Skin epidermis (tissue), 12 donors: ENCODE measurements at regions not wholly inside any gene's neighbourhood (a gene's known extent, or its start where the extent isn't known, plus 50 kb on each side); places are given as distances from the start of the nearest gene placed in this dataset.
"Not testable (repeated sequence)": the region's sequence is repeated elsewhere in the genome, so short reads cannot be mapped to it uniquely, and the experiment has no call there.

ENCODE experiments used
- H3K27ac ChIP-seq, 21 experiments: fragments of 200-600 bp; sonication (generic) in 11 of 21; one replicate each; pipeline ENCODE4 v1.5.0; 2020; ENCODE audit warnings: mild to moderate bottlenecking in 3 of 21, inconsistent platforms in 2 of 21, moderate library complexity in 2 of 21
- H3K4me3 ChIP-seq, 7 experiments: fragments of 200-600 bp; sonication (generic) in 2 of 7; one replicate each; pipeline ENCODE4 v1.5.0; 2020; ENCODE audit warnings: inconsistent platforms in 2 of 7, mild to moderate bottlenecking in 2 of 7, moderate library complexity in 1 of 7

DNA sequence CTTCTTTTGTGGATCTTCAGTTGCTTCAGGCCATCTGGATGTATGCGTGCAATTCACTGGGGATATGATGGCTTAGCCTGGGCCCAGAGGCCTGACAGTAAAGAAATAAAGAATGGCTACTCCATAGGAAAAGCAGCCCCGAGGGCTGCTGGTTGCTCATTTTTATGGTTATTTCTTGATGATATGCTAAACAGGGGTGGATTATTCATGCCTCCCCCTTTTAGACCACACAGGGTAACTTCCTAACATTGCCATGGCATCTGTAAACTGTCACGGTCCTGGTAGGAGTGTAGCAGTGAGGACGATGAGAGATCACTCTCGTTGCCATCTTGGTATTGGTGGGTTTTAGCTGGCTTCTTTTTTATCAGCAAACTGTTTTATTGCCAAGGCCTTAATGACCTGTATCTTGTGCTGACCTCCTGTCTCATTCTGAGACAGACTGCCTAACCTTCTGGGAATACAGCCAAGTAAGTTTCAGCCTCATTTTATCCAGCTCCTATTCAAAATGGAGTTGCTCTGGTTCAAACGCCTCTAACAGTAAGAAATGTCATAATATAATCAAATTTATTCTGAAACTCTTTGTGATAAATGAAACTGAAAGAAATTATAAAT lies 60.5 kb downstream of the DSEL start:
- H3K27ac ChIP-seq = no peak overlapping the region
- H3K4me3 ChIP-seq = no peak overlapping the region

DNA sequence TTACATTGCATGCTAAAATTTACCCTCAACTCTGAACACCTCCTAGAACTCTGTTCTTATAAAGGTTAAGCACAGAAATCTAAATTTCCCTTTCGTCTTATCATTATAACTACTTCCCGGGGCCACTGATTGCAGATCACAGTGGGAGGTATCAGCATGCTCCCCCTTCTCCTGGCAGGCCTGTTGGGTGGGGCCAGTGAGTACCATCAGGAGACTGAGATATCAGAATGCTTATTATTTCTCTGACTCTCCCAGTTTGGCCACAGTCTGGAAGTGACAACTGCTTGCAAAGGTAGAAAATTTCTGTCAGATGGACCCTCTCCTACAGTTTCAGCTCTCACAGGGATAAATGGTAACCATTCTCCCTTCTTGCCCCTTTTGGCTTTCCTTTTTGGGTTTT lies 62.6 kb downstream of the DSEL start:
- H3K27ac ChIP-seq = no peak overlapping the region
- no peak overlapping the region for H3K4me3 ChIP-seq

DNA sequence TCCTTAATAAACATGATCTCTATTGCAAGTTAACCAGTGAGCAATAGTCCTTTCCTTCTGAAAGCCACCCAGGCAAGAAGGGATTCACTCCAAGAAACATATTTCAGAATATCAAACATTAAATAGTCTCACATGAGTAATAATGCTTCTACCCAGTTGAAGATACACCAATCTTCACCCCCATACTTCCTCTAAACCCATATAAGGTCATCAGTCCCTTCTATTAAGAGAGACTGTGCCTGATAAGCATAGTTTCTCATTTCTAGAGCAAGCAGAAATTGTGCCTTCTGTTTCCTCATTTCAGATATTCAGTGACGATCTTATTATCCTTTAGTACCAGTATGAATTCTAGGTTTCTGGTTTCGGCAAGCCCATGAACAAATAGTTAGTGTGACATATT lies 64.6 kb downstream of the DSEL start:
- H3K27ac ChIP-seq = no peak overlapping the region
- H3K4me3 ChIP-seq = no peak overlapping the region

DNA sequence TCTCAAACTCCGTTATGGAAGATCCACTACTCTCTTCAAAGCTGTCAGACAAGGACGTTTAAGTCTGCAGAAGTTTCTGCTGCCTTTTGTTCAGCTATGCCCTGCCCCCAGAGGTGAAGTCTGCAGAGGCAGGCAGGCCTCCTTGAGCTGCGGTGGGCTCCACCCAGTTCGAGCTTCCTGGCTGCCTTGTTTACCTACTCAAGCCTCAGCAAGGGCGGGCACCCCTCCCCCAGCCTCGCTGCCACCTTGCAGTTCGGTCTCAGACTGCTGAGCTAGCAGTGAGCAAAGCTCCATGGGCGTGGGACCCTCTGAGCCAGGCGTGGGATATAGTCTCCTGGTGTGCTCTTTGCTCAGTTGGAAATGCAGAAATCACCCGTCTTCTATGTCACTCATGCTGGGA lies 65.4 kb downstream of the DSEL start:
- not testable (repeated sequence) for H3K27ac ChIP-seq, H3K4me3 ChIP-seq

DNA sequence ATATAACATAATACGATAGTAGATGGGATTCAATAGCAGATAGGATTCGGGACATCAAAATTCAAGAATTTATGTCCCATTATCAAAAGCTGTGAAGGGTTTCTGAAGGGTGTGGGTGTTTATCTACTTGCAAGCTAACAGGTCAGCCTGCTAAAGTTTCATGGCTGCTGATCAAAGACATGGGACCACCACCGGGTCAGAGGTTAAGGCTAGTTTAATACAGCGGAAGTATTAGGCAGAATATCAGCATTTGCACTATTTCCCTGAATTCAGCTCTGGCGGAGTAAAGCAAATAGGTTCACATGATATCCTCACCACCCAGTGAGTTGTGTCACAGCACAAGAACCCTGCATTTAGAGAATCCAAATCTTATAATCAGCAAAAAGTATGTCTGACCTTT lies 82.5 kb downstream of the DSEL start:
- no peak overlapping the region for H3K4me3 ChIP-seq
- no peak overlapping the region for H3K27ac ChIP-seq

DNA sequence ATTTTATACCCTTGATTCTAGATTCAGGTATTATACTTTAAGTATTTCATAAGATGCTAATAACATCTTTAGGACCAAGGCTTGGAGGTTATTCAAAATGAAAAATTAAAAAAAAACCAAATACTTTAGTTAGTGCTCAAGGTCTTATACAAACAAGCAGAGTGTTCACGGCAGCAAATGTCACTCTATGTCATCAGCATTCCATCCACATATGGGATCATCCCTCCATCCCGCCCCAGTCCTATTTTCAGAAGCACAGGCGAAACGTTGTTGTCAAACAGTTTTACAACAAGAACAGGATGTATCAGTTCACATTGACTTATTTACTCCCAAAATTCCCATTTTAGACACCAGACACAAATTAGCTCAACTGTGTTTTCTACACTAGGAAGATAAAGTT lies 83.7 kb downstream of the DSEL start:
- Histone ChIP-seq H3K27ac (no peak overlapping the region), H3K4me3 (no peak overlapping the region)

DNA sequence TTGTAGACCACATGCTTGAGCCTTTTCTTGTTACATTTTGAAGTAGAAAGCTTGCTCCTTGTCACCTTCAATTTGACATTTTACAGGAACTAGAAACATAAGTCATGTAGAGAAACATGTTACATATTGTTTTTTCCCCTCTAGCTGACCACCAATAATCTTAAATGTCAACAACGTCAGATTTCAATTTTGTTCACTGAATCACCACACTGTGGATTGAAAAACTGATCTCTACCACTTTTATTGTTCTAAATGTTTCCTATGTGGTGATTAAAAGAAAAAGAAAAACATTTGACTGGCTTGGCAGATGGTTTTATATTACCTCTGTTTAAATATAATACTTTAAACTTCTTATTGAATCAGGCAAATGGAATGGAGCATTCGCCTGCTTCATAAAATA lies 87.7 kb downstream of the DSEL start:
- Histone ChIP-seq H3K27ac (peak overlapping the region in 1 of 21 experiments; percentile 16), H3K4me3 (no peak overlapping the region)

DNA sequence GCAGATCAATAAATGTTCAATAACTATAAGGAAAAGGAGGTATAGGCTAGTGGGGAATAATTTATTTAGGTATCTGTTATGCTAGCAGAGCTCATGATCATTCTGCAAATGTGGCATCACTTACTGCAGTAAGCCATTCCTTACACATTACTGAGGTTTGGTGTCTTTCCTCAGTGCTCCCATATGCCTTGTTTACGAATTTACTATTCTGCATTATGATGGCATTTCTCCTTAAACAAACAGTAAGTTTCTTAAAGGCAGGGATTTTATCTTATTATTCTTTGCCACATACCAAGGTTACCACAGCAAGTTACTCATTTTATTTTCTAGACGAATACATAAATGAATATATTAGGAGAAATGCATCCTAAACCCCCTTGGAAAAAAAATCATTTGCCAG lies 88.4 kb downstream of the DSEL start:
- Histone ChIP-seq H3K27ac (peak overlapping the region in 1 of 21 experiments; percentile 16), H3K4me3 (no peak overlapping the region)

DNA sequence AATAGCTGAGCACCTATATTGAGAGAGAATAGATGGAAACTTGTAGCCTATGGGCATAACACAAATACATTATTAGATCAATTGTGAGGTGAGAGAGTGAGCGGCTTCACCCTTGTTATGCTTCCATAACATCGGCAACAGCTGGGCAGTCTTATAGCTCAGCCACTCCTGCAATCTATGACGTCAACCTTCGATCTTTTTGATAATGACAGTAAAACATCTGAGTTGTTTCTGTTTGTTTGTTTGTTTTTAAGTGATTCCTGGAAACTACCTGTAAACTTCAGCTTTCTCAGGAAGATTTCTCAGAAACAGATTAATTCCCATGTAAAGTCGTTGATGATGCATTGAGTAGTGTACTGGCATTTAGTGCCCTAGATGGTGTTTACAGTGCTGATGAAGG lies 90.0 kb downstream of the DSEL start:
- Histone ChIP-seq H3K4me3 (no peak overlapping the region), H3K27ac (no peak overlapping the region)

DNA sequence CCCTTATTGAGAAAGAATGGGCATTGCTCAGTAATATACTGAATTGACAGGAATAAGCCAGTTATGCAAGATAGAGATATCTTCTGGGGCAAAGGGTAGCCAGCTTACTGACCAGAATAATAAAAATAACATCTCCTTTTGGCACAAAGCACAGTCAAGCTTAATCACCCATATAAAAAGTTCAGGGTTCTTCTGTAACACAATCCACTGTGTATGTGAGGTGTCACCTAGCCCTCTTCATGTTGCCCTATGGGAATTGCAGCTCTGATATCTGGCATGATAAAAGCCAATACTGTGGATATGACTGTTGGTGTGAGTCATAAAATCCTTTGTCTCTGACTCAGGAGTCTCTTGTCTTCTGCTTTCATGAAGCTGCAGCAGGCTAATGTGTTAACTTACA lies 90.8 kb downstream of the DSEL start:
- no peak overlapping the region for H3K27ac ChIP-seq
- H3K4me3 ChIP-seq = no peak overlapping the region

DNA sequence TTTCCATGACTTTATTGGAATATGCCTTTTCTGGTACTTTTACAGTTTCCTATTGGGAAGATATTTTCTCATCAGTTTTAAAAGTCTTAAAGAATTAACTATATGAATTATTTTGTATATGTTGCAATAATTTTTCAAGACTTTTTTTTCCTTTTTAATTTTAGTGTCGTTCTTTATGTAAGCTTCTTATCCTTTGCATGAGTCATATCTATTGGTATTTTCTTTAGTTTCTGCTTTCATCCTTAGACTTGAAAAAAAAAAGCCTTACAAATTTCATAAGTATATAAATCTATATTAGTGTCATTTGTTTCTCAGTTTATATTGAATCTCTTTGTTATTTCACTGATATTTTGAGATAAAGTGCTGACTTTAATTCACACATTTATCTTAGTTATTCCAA lies 94.9 kb downstream of the DSEL start:
- Histone ChIP-seq H3K27ac (no peak overlapping the region), H3K4me3 (no peak overlapping the region)

DNA sequence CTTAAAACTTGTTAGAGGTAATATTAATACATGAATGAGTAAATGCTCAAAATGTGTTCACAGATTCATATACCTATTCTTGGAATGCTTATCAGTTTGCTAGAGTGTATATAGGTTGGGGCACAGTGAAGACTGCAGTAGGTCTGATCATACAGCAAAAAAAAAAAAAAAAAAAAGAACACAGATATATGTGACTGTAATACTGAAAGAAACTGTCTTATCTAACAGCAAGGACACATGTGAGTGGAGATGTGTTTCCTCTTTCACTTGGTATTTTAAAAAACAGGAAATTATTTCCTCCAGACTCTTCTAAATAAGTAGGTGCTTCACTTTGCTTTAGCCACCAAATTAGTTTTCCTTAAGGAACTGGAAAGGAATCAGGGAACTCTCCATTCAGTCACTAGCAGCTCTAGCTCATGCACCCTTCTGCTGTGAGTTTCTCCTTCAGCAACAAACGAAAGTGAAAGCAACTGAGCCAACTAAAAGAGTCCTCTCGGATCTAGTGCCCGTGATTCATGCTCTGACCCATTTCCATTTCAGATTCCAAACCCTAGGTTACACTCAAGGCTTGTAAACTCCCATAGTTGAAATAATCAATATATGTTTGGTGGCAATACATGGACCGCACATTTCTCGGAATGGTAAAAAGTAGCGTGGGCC lies 98.5 kb downstream of the DSEL start:
- Histone ChIP-seq H3K27ac (peak overlapping the region in 2 of 21 experiments; percentile 17 to 42), H3K4me3 (no peak overlapping the region)

DNA sequence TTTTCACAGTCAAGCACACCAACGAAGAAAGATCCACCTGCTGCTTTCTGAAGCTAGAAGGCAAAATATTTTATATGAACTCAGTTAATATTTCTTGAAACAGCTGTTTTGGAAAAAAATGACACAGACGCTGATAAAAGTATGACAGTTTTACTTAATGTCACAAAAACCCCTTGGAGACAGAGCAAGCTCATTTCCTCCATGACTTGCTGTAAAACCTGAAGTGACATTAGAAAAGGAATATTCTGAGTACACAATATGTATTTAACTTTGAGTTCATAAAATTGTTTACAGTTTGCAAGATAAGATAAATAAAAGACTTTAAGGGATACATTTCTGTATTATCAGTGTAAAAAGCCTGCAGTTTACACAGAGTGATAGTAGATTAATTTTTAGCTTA lies 105.4 kb downstream of the DSEL start:
- H3K27ac ChIP-seq = no peak overlapping the region

DNA sequence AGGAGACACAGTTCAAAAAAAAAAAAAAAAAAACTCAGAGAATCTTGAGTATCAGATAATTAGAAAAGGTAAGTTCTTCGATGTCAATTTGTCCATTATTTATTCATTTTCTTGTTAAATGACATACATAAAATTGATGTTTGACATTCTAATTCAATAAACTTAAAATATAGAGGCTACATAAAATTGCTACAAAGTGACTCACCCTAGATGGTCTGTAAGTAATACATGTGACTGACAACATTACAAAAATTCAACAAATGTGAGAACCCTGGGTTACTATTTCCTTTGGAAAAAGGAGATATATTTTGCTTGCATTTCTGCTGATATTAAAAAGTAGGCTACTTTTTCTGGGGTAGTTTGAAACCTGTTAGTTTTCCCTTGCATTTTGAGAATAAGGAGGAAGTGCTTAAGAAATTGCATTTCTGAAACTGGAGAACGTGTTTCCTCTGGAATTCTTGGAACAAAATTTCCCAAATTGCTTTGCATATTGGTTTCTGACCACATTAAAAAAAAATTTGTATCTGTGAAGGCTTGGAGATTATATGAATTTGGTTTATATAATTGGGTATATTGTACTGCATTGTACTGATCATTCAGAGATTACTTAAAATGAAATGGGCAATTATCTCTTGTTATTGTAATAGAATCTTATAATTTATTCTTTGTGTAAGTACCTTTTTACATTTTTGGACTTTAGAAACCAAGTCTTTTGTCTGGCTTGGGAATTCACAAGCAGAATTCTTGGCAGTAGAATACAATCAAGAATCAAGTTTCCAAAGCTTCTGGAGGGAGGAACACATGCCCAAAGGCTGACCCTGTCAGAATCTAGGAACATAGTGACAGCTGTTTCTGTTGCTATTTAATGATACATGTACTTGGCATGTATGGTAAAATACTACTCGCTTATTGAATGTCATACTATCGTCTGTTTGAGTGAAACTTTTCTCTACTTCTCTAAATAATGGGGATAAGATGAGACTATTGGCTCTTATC lies 106.1 kb downstream of the DSEL start:
- Histone ChIP-seq H3K27ac (no peak overlapping the region), H3K4me3 (no peak overlapping the region)

More for the DNA sequence above, 105.4 kb downstream of the DSEL start:
- H3K4me3 ChIP-seq = no peak overlapping the region

DNA sequence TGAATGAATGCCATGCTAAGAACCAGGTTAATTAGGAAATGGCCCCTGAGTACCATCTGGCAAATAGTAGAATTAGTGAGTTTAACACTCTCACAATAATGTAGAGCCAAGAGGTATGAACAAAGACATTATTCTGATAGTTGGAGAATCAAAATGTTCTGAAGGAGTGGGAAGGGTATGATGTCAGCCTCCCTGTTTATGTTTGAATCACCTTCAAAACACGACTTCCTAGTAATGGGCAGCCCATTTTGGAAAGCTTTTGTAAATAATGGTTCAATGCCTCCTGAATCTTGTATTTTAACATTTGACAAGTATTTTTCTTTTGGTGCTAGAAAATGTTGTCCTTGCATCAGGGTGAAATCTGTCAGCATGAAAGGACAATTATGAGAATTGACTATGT lies 108.3 kb downstream of the DSEL start:
- Histone ChIP-seq H3K27ac (no peak overlapping the region), H3K4me3 (no peak overlapping the region)

DNA sequence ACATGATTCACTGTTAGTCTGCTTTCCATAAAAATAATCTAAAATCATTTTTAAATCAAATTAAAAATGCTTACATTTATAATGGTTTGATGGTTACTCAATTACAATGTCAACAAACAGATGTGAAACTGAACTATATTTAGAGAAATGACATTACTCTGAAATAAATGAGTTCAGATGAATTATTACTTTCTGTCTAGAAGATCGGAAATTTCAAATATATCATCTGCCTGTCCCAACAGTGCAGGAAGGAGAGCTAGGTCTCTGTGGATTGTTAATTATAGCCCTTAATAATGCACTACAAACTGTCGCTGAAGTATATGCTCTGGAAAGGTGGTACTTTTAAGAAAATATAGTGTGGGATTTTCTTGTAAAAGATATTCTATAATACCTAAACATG lies 109.8 kb downstream of the DSEL start:
- Histone ChIP-seq H3K4me3 (no peak overlapping the region), H3K27ac (no peak overlapping the region)

DNA sequence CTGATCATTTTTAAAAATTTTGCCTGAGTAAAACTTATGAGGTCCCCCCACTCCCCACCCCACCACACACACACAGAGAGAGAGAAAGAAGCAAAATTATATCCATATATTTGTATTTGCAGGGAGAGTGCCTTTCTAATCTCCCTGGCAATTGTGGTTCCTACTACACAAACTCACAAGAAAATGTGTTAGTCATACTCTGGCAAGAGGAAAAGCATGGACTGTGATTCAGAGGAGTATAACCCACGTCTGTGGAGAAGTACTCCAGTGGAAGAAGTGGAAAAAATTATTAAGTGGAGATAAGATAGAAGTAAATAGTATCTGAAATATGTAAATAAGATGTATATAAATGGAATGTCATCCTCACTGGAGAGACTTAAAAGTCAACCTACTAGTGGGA lies 114.0 kb downstream of the DSEL start:
- Histone ChIP-seq H3K27ac (no peak overlapping the region), H3K4me3 (no peak overlapping the region)

DNA sequence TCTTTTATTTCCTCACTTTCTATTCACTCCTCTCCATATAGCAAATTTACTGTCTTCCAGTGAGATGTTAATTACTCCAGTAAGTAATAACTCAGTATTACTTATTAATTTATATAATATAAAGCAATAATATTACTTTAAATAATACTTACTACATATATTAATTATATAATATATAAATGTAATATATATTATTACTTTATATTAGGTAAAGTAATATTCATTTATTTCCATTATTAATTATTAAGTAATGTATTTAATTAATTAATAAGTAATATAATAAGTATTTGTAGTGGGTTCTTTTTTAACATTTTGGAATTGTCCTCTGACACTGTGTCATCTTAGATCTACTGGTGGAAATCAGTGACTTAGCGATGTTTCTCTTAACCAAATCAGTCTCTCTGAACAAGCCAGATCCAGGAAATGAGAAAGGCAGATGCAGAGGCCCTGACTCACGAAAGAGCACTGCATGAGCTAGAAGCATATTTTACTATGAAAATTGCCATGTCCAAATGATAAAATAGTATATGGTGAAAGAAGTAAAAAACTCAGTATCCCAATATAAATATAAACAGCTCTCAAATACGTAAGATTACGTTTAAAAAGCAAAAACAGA lies 115.9 kb downstream of the DSEL start:
- H3K4me3 ChIP-seq = no peak overlapping the region

DNA sequence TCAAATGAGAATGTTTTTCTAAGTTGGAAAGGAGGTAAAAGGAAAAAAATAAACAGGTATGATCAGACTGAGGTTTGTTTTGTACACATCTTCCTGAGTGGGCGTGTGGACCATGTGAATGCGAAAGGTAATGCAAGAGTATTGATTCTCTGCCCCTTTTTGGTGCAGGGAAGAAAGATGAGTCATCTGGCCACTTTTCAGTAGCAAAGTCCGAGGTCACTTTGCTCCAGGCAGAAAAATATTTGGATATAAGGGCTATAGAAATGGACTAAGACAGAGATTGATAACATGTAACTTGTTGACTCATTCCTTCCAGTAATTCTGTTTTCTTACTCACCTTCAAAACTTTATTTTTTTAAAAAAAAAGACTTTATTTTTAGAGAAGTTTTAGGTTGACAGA lies 130.5 kb downstream of the DSEL start:
- Histone ChIP-seq H3K27ac (no peak overlapping the region), H3K4me3 (no peak overlapping the region)

More for the DNA sequence above, 115.9 kb downstream of the DSEL start:
- no peak overlapping the region for H3K27ac ChIP-seq

DNA sequence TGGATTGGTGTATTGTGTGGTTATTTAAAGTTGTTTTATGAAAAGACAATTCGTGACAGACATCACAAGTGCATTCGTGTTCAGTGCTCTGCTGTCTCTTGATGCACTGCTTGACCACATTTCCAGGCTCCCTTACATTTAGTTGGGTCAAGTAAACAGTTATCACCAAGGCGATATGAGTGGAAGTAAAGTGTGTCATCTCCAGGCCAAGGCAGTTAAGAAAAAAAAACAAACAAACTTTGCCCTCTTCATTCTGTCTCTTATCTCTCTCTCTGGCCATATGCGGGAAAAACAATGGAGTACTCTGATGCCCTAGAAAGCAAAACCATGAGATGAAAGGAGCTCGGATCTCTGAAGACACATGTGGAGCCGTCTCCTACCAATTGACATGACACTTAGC lies 131.1 kb downstream of the DSEL start:
- Histone ChIP-seq H3K4me3 (no peak overlapping the region), H3K27ac (no peak overlapping the region)
